A549 (cell line): ENCODE measurements at regions not wholly inside any gene's neighbourhood (a gene's known extent, or its start where the extent isn't known, plus 50 kb on each side); places are given as distances from the start of the nearest gene placed in this dataset.
A peak's percentile ranks its signal among the peaks of the same experiment; 100 is the strongest.

Experiments used
- MAFK ChIP-seq: fragments of 450-650 bp; IDR thresholded peaks from 2 replicates; pipeline ENCODE4 v1.6.1; 2014; ENCODE audit not compliant: partially characterized antibody
- POLR2A ChIP-seq: IDR thresholded peaks from 2 replicates; pipeline ENCODE4 v1.6.1; 2012; ENCODE audit warnings: mild to moderate bottlenecking, low read length
- RCOR1 ChIP-seq: fragments of 150-350 bp; IDR thresholded peaks from 2 replicates; pipeline ENCODE4 v1.6.1; 2014; ENCODE audit warnings: antibody characterized with exemption, low read length, low read depth
- TF ChIP-seq, protein P1 (sequence below): IDR thresholded peaks from 2 replicates; pipeline ENCODE4 v1.6.1; 2012
- TF ChIP-seq, protein P2 (sequence below): fragments of 150-350 bp; IDR thresholded peaks from 2 replicates; pipeline ENCODE4 v1.6.1; 2014; ENCODE audit warnings: low read depth, mild to moderate bottlenecking, low read length
- TF ChIP-seq, protein P3 (sequence below): fragments of >200 bp; sonication (Bioruptor Twin); formaldehyde crosslinking; IDR thresholded peaks from 3 replicates; pipeline ENCODE4 v1.5.1; 2016

DNA sequence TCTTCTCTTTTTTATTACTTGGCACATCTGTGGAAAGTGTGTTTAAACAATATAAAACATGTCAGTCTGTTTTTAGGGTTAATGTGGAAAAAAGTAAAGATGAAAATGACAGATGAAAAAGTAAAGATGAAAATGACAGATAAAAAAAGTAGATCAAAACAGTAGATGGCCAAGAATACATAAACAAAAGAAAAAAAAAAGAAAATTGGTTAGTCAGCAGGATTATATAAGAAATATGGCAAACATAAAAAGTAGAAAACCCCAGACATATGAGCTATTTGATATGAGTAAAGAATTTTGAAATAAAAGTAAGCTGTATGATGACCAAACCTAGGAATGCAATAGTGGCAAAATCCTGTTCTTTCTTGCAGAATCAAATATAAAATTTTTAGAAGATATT is 365.7 kb upstream of the AKR1E2 start:
- TF ChIP-seq, protein P1, sequence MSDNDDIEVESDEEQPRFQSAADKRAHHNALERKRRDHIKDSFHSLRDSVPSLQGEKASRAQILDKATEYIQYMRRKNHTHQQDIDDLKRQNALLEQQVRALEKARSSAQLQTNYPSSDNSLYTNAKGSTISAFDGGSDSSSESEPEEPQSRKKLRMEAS, result no peak
- TF ChIP-seq, protein P2, sequence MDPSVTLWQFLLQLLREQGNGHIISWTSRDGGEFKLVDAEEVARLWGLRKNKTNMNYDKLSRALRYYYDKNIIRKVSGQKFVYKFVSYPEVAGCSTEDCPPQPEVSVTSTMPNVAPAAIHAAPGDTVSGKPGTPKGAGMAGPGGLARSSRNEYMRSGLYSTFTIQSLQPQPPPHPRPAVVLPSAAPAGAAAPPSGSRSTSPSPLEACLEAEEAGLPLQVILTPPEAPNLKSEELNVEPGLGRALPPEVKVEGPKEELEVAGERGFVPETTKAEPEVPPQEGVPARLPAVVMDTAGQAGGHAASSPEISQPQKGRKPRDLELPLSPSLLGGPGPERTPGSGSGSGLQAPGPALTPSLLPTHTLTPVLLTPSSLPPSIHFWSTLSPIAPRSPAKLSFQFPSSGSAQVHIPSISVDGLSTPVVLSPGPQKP, result no peak
- no peak for TF ChIP-seq RCOR1
- TF ChIP-seq, protein P3, sequence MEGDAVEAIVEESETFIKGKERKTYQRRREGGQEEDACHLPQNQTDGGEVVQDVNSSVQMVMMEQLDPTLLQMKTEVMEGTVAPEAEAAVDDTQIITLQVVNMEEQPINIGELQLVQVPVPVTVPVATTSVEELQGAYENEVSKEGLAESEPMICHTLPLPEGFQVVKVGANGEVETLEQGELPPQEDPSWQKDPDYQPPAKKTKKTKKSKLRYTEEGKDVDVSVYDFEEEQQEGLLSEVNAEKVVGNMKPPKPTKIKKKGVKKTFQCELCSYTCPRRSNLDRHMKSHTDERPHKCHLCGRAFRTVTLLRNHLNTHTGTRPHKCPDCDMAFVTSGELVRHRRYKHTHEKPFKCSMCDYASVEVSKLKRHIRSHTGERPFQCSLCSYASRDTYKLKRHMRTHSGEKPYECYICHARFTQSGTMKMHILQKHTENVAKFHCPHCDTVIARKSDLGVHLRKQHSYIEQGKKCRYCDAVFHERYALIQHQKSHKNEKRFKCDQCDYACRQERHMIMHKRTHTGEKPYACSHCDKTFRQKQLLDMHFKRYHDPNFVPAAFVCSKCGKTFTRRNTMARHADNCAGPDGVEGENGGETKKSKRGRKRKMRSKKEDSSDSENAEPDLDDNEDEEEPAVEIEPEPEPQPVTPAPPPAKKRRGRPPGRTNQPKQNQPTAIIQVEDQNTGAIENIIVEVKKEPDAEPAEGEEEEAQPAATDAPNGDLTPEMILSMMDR, result no peak
- peak; percentile 53 for TF ChIP-seq MAFK
- no peak for TF ChIP-seq POLR2A
